ENCODE measurements at regions not wholly inside any gene's neighbourhood (a gene's known extent, or its start where the extent isn't known, plus 50 kb on each side); places are given as distances from the start of the nearest gene placed in this dataset.

DNA sequence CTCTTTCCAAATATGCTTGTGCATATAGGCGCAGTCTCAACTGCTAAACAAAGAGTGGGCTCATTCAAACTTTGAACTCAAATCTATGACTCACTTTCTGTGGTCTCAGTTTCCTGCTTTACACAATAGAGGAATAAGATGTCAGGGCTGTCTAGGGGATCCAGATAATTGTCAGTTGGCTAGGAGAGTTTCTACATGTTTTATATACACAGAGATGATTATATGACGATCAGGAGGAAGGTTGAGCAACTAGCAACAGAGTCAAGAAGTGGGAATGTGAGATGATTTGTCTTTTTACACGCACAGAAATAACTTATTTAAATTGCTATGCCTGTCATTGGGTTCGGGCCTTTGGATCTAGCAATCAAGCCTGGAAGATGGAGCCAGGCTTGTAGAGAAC lies 299.4 kb upstream of the LYPLAL1 start:
- TF ChIP-seq, protein P1, sequence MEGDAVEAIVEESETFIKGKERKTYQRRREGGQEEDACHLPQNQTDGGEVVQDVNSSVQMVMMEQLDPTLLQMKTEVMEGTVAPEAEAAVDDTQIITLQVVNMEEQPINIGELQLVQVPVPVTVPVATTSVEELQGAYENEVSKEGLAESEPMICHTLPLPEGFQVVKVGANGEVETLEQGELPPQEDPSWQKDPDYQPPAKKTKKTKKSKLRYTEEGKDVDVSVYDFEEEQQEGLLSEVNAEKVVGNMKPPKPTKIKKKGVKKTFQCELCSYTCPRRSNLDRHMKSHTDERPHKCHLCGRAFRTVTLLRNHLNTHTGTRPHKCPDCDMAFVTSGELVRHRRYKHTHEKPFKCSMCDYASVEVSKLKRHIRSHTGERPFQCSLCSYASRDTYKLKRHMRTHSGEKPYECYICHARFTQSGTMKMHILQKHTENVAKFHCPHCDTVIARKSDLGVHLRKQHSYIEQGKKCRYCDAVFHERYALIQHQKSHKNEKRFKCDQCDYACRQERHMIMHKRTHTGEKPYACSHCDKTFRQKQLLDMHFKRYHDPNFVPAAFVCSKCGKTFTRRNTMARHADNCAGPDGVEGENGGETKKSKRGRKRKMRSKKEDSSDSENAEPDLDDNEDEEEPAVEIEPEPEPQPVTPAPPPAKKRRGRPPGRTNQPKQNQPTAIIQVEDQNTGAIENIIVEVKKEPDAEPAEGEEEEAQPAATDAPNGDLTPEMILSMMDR (IDR thresholded peaks at IDR 0.05): no peak
- no peak for TF ChIP-seq POLR2A (IDR thresholded peaks at IDR 0.05)
- no peak for TF ChIP-seq EP300 (IDR thresholded peaks at IDR 0.05)

Data from ovary (tissue), 3 donors.